Activated T-cell treated with anti-CD3 and anti-CD28 coated beads, Interleukin-2, amount 50 U/mL, for 4 hours (primary cell): ENCODE measurements at regions not wholly inside any gene's neighbourhood (a gene's known extent, or its start where the extent isn't known, plus 50 kb on each side); places are given as distances from the start of the nearest gene placed in this dataset.
"Not testable (repeated sequence)": the region's sequence is repeated elsewhere in the genome, so short reads cannot be mapped to it uniquely, and the experiment has no call there.

Experiments used
- ATAC-seq, 2 donors: fragments of 200-7000 bp; cut with Tn5 transposase; one replicate each; pipeline ENCODE4 v1.10.0; 2021
- DNase-seq: peaks from one replicate; pipeline ENCODE4 v3.0.0-alpha.2; 2020
- H3K27me3 Mint-ChIP-seq: one replicate; pipeline ENCODE4 v1.8.0; 2021; ENCODE audit warnings: low read depth, mixed read lengths
- H3K36me3 Mint-ChIP-seq: one replicate; pipeline ENCODE4 v1.8.0; 2022; ENCODE audit warnings: mixed read lengths; ENCODE audit not compliant: insufficient read depth
- H3K4me1 Mint-ChIP-seq: one replicate; pipeline ENCODE4 v1.8.0; 2021; ENCODE audit warnings: low read depth, mixed read lengths
- H3K4me3 Mint-ChIP-seq: one replicate; pipeline ENCODE4 v1.8.0; 2021; ENCODE audit warnings: mild to moderate bottlenecking, moderate library complexity, mixed read lengths
- H3K9me3 Mint-ChIP-seq: one replicate; pipeline ENCODE4 v1.8.0; 2021; ENCODE audit warnings: mixed read lengths

- not testable (repeated sequence) for H3K36me3 Mint-ChIP-seq, H3K4me1 Mint-ChIP-seq, H3K9me3 Mint-ChIP-seq, ATAC-seq, H3K27me3 Mint-ChIP-seq, DNase-seq
- H3K4me3 Mint-ChIP-seq, result peak overlapping the region; percentile 69
These were observed 307.6 kb downstream of the DAD1 start for GRCh38 chr14:22281447-22281874.

DNA sequence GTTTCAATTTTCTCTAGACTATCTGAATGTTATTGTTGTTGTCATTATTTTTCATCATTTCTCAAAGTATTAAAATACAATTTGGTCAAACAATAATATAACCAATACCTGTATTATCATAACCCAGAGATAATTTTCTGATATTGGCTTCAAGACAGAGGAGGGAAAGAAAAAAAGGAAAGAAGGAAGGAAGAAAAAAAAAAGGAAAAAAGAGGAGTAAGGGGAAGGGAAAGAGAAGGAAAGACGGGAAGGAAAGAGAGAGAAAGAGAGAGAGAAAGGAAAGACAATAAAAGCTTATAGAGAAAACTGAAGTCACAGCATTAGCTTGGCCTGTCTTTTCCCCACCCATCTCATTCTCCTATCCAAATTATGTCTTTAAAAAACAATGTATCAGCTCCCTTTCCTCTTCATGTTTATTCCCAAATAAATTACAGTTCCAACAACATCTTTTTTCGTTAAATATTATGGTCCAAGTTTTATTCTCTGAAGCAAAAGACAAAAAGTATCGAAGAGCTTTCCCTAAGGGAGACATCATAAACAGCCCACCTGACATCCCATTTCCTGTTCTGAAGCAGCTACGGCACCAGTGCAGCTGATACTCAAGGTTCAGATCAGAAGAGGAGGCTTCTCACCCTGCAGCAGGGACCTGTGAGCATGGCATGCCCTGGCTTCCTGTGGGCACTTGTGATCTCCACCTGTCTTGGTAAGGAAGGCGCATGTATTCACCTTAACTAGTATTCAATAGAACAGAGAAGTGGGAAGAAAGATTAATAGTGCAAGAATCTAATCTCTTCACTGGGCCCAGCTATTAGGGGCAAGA lies 308.3 kb downstream of the DAD1 start:
- H3K36me3 Mint-ChIP-seq, result no peaks in the 10 kb centered on the region
- peaks cover 8% of the 10 kb centered on the region for H3K4me1 Mint-ChIP-seq
- peaks cover 4% of the 10 kb centered on the region for H3K27me3 Mint-ChIP-seq
- H3K9me3 Mint-ChIP-seq, result no peaks in the 10 kb centered on the region
- no peak for ATAC-seq
- DNase-seq, result no peak
- peak overlapping the region; percentile 69 for H3K4me3 Mint-ChIP-seq

- no peak overlapping the region for H3K4me3 Mint-ChIP-seq
- no peaks in the 10 kb centered on the region for H3K36me3 Mint-ChIP-seq
- no peaks in the 10 kb centered on the region for H3K9me3 Mint-ChIP-seq
- no peak for DNase-seq
- H3K4me1 Mint-ChIP-seq, result peaks cover 8% of the 10 kb centered on the region
- ATAC-seq, result no peak
- peaks cover 4% of the 10 kb centered on the region for H3K27me3 Mint-ChIP-seq
These were observed 311.9 kb downstream of the DAD1 start for GRCh38 chr14:22276913-22277816.

- Mint-ChIP-seq H3K9me3 (no peaks in the 10 kb centered on the region), H3K4me1 (peaks cover 3% of the 10 kb centered on the region), H3K4me3 (peak overlapping the region; percentile 59), H3K36me3 (no peaks in the 10 kb centered on the region), H3K27me3 (peaks cover 3% of the 10 kb centered on the region)
- ATAC-seq, result no peak
- DNase-seq, result no peak
These were observed 316.9 kb downstream of the DAD1 start for GRCh38 chr14:22271838-22272799.

GRCh38 chr14:22268875-22269274 lies 320.1 kb downstream of the DAD1 start:
- no peaks in the 10 kb centered on the region for H3K9me3 Mint-ChIP-seq
- ATAC-seq (peak; percentile 37 to 59), DNase-seq (no peak)
- peaks cover 1% of the 10 kb centered on the region for H3K4me1 Mint-ChIP-seq
- no peaks in the 10 kb centered on the region for H3K36me3 Mint-ChIP-seq
- H3K4me3 Mint-ChIP-seq, result peak overlapping the region; percentile 52
- no peaks in the 10 kb centered on the region for H3K27me3 Mint-ChIP-seq

GRCh38 chr14:22266683-22267082 lies 322.3 kb downstream of the DAD1 start:
- no peak for ATAC-seq

GRCh38 chr14:22266142-22266442 lies 322.9 kb downstream of the DAD1 start:
- no peak for DNase-seq
- peak overlapping the region; percentile 33 for H3K4me3 Mint-ChIP-seq
- H3K9me3 Mint-ChIP-seq, result no peaks in the 10 kb centered on the region
- peaks cover 1% of the 10 kb centered on the region for H3K4me1 Mint-ChIP-seq
- H3K27me3 Mint-ChIP-seq, result no peaks in the 10 kb centered on the region
- no peak for ATAC-seq
- no peaks in the 10 kb centered on the region for H3K36me3 Mint-ChIP-seq

More at GRCh38 chr14:22266683-22267082, 322.3 kb downstream of the DAD1 start:
- Mint-ChIP-seq H3K27me3 (no peaks in the 10 kb centered on the region), H3K9me3 (no peaks in the 10 kb centered on the region), H3K4me3 (no peak overlapping the region), H3K4me1 (peaks cover 1% of the 10 kb centered on the region), H3K36me3 (no peaks in the 10 kb centered on the region)
- DNase-seq, result no peak

DNA sequence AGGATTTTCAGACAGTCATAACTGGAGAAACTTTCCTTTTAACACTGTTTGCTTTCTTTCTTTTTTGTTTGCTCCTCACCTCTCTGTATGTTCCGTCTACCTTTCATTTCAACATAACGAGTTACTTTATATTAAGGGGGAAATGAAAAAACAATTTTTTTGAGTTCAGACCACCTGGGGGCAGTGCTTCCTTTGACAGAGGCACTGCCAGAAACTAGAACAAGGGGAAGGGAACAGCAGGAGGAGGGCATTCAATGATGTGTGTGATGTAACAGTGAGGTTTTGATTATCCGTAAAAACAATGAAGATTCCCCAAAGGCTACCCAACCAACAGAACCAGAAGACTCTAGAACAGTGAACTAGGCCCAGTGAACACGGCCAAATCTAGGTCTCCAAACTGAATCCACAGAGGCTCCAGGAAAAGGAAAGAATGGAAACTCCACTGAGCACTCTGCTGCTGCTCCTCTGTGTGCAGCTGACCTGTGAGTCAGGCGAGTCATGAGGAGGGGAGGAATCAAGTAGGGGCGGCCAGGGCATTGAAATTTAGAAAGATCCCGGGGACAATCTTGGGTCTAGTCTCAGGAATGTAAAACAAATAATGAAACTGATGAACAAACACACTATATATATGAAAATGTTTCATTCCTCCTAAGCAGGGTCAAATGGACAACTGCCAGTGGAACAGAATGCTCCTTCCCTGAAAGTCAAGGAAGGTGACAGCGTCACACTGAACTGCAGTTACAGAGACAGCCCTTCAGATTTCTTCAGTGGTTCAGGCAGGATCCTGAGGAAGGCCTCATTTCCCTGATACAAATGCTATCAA lies 323.5 kb downstream of the DAD1 start:
- DNase-seq (no peak), ATAC-seq (no peak)
- H3K4me1 Mint-ChIP-seq, result peaks cover 1% of the 10 kb centered on the region
- no peaks in the 10 kb centered on the region for H3K27me3 Mint-ChIP-seq
- no peaks in the 10 kb centered on the region for H3K36me3 Mint-ChIP-seq
- H3K4me3 Mint-ChIP-seq, result no peak overlapping the region
- H3K9me3 Mint-ChIP-seq, result no peaks in the 10 kb centered on the region

GRCh38 chr14:22264759-22265158 lies 324.3 kb downstream of the DAD1 start:
- Mint-ChIP-seq H3K36me3 (no peaks in the 10 kb centered on the region), H3K4me3 (no peak overlapping the region)
- ATAC-seq, result no peak

GRCh38 chr14:22263961-22264360 lies 325.1 kb downstream of the DAD1 start:
- Mint-ChIP-seq H3K4me3 (no peak overlapping the region), H3K4me1 (peaks cover 1% of the 10 kb centered on the region), H3K36me3 (no peaks in the 10 kb centered on the region), H3K9me3 (no peaks in the 10 kb centered on the region), H3K27me3 (no peaks in the 10 kb centered on the region)
- ATAC-seq (no peak), DNase-seq (no peak)

More at GRCh38 chr14:22264759-22265158, 324.3 kb downstream of the DAD1 start:
- peaks cover 1% of the 10 kb centered on the region for H3K4me1 Mint-ChIP-seq
- DNase-seq, result no peak
- H3K27me3 Mint-ChIP-seq, result no peaks in the 10 kb centered on the region
- H3K9me3 Mint-ChIP-seq, result no peaks in the 10 kb centered on the region

DNA sequence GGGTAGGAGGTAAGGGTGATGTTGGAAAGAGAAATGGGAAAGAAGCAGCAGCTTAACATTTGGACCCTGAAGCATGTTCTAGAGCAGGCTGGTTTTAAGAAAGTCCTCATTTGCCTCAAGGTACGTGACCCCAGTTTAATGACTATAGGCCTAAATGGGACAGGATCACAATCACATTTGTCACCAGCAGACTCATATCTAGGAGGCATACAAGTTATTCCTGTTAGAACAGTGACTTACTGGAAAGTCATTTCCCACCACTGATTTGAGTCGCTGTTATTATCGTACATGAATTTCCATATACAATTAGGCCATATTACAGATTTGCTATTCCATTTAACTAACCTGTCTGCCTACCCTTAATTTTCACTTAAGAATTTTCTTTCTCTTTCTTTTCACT lies 326.1 kb downstream of the DAD1 start:
- H3K4me3 Mint-ChIP-seq, result no peak overlapping the region
- H3K4me1 Mint-ChIP-seq, result no peaks in the 10 kb centered on the region
- no peaks in the 10 kb centered on the region for H3K27me3 Mint-ChIP-seq
- ATAC-seq, result no peak
- H3K9me3 Mint-ChIP-seq, result no peaks in the 10 kb centered on the region
- no peak for DNase-seq
- H3K36me3 Mint-ChIP-seq, result no peaks in the 10 kb centered on the region

- Mint-ChIP-seq H3K36me3 (no peaks in the 10 kb centered on the region), H3K27me3 (no peaks in the 10 kb centered on the region), H3K4me1 (no peaks in the 10 kb centered on the region), H3K9me3 (no peaks in the 10 kb centered on the region), H3K4me3 (no peak overlapping the region)
- ATAC-seq, result no peak
- no peak for DNase-seq
These were observed 333.7 kb downstream of the DAD1 start for GRCh38 chr14:22255017-22255950.
